ENCODE measurements at regions not wholly inside any gene's neighbourhood (a gene's known extent, or its start where the extent isn't known, plus 50 kb on each side); places are given as distances from the start of the nearest gene placed in this dataset.

GRCh38 chr9:89797937-89798455, 193.2 kb downstream of the GADD45G start:
- peaks cover 0 to 12% (median 0%) of the 10 kb centered on the region in 3 experiments for H3K27me3 ChIP-seq (ENCODE audit: control insufficient read depth in 3 of 3, insufficient read depth in 3 of 3, low read depth in 1 of 3, low read length in 3 of 3)
- H2BK15ac ChIP-seq (ENCODE audit: low read length) = no peak overlapping the region
- H3K27ac ChIP-seq (replicated peaks; ENCODE audit: low read length) = no peak overlapping the region
- no peak overlapping the region for H2BK120ac ChIP-seq (ENCODE audit: low read depth, low read length)
- H3K9me3 ChIP-seq (replicated peaks in 1 of 2; ENCODE audit: control insufficient read depth in 2 of 2, insufficient read depth in 1 of 2, low read depth in 1 of 2, low read length in 2 of 2) = no peaks in the 10 kb centered on the region
- DNase-seq (ENCODE audit: low spot score) = no peak
- no peak overlapping the region for H3K4me2 ChIP-seq (ENCODE audit: insufficient read depth, low read length, poor library complexity, severe bottlenecking)
- H2BK12ac ChIP-seq (ENCODE audit: low read length) = no peak overlapping the region
- H3K36me3 ChIP-seq (replicated peaks in 1 of 2; ENCODE audit: control insufficient read depth in 2 of 2, insufficient read depth in 2 of 2, low read length in 2 of 2) = no peaks in the 10 kb centered on the region
- H2BK5ac ChIP-seq (ENCODE audit: low read length) = no peak overlapping the region
- no peaks in the 10 kb centered on the region for H3K79me1 ChIP-seq (ENCODE audit: low read depth, low read length)
- H3K14ac ChIP-seq (ENCODE audit: low read length) = no peak overlapping the region
- no peak overlapping the region for H4K8ac ChIP-seq (ENCODE audit: low read depth, low read length)
- H2AFZ ChIP-seq (ENCODE audit: low read length) = no peak overlapping the region
- H3K4ac ChIP-seq (ENCODE audit: low read length) = no peak overlapping the region
- no peak overlapping the region for H3K4me3 ChIP-seq (ENCODE audit: low read length in 2 of 2)
- H4K91ac ChIP-seq (ENCODE audit: low read depth, low read length, poor library complexity) = no peak overlapping the region
- no peak overlapping the region for H3K23ac ChIP-seq (ENCODE audit: low read depth, low read length, poor library complexity)
- H3K9ac ChIP-seq (ENCODE audit: low read depth, low read length, poor library complexity) = no peak overlapping the region
- no peak overlapping the region for H3K18ac ChIP-seq (ENCODE audit: low read length)
- no CpG with 5 or more reads among the region's 8 CpGs for WGBS, 2 donors (ENCODE audit: extremely low coverage in 2 of 2, insufficient read length in 2 of 2, insufficient replicate concordance in 1 of 2)
- no peak overlapping the region for H2AK5ac ChIP-seq (ENCODE audit: low read depth, low read length)
- peaks cover 0 to 2% of the 10 kb centered on the region in 2 donors for H3K4me1 ChIP-seq (ENCODE audit: control insufficient read depth in 2 of 2, insufficient read depth in 1 of 2, low read depth in 1 of 2, low read length in 2 of 2)

- no CpG with 5 or more reads among the region's 4 CpGs for WGBS, 2 donors (ENCODE audit: extremely low coverage in 2 of 2, insufficient read length in 2 of 2, insufficient replicate concordance in 1 of 2)
- Histone ChIP-seq H2BK12ac (ENCODE audit: low read length) (no peak overlapping the region), H3K4me2 (ENCODE audit: insufficient read depth, low read length, poor library complexity, severe bottlenecking) (no peak overlapping the region), H4K91ac (ENCODE audit: low read depth, low read length, poor library complexity) (no peak overlapping the region), H3K27me3 (ENCODE audit: control insufficient read depth in 3 of 3, insufficient read depth in 3 of 3, low read depth in 1 of 3, low read length in 3 of 3) (peaks cover 0 to 14% (median 0%) of the 10 kb centered on the region in 3 experiments), H3K18ac (ENCODE audit: low read length) (no peak overlapping the region), H3K14ac (ENCODE audit: low read length) (no peak overlapping the region), H2BK120ac (ENCODE audit: low read depth, low read length) (no peak overlapping the region), H3K36me3 (replicated peaks in 1 of 2; ENCODE audit: control insufficient read depth in 2 of 2, insufficient read depth in 2 of 2, low read length in 2 of 2) (no peaks in the 10 kb centered on the region), H2BK15ac (ENCODE audit: low read length) (no peak overlapping the region), H2BK5ac (ENCODE audit: low read length) (no peak overlapping the region), H3K4me1 (ENCODE audit: control insufficient read depth in 2 of 2, insufficient read depth in 1 of 2, low read depth in 1 of 2, low read length in 2 of 2) (peaks cover 0 to 2% of the 10 kb centered on the region in 2 donors), H2AK5ac (ENCODE audit: low read depth, low read length) (no peak overlapping the region), H3K4ac (ENCODE audit: low read length) (no peak overlapping the region), H3K9ac (ENCODE audit: low read depth, low read length, poor library complexity) (no peak overlapping the region), H3K23ac (ENCODE audit: low read depth, low read length, poor library complexity) (no peak overlapping the region), H3K27ac (replicated peaks; ENCODE audit: low read length) (no peak overlapping the region), H4K8ac (ENCODE audit: low read depth, low read length) (no peak overlapping the region), H3K79me1 (ENCODE audit: low read depth, low read length) (no peaks in the 10 kb centered on the region), H3K9me3 (replicated peaks in 1 of 2; ENCODE audit: control insufficient read depth in 2 of 2, insufficient read depth in 1 of 2, low read depth in 1 of 2, low read length in 2 of 2) (no peaks in the 10 kb centered on the region), H2AFZ (ENCODE audit: low read length) (no peak overlapping the region), H3K4me3 (ENCODE audit: low read length in 2 of 2) (no peak overlapping the region)
- DNase-seq (ENCODE audit: low spot score) = no peak
These were observed 193.8 kb downstream of the GADD45G start for GRCh38 chr9:89798547-89799120.

GRCh38 chr9:89799221-89799620, 194.4 kb downstream of the GADD45G start:
- Histone ChIP-seq H2BK12ac (ENCODE audit: low read length) (no peak overlapping the region), H3K4me3 (ENCODE audit: low read length in 2 of 2) (no peak overlapping the region), H3K9ac (ENCODE audit: low read depth, low read length, poor library complexity) (no peak overlapping the region), H3K14ac (ENCODE audit: low read length) (no peak overlapping the region), H3K36me3 (replicated peaks in 1 of 2; ENCODE audit: control insufficient read depth in 2 of 2, insufficient read depth in 2 of 2, low read length in 2 of 2) (no peaks in the 10 kb centered on the region), H3K4me1 (ENCODE audit: control insufficient read depth in 2 of 2, insufficient read depth in 1 of 2, low read depth in 1 of 2, low read length in 2 of 2) (peaks cover 0 to 2% of the 10 kb centered on the region in 2 donors), H2BK5ac (ENCODE audit: low read length) (no peak overlapping the region), H3K4me2 (ENCODE audit: insufficient read depth, low read length, poor library complexity, severe bottlenecking) (no peak overlapping the region), H4K91ac (ENCODE audit: low read depth, low read length, poor library complexity) (no peak overlapping the region), H3K27me3 (ENCODE audit: control insufficient read depth in 3 of 3, insufficient read depth in 3 of 3, low read depth in 1 of 3, low read length in 3 of 3) (peaks cover 0 to 14% (median 0%) of the 10 kb centered on the region in 3 experiments), H2AK5ac (ENCODE audit: low read depth, low read length) (no peak overlapping the region), H3K4ac (ENCODE audit: low read length) (no peak overlapping the region), H3K18ac (ENCODE audit: low read length) (no peak overlapping the region), H2BK15ac (ENCODE audit: low read length) (no peak overlapping the region), H2BK120ac (ENCODE audit: low read depth, low read length) (no peak overlapping the region), H2AFZ (ENCODE audit: low read length) (no peak overlapping the region), H3K9me3 (replicated peaks in 1 of 2; ENCODE audit: control insufficient read depth in 2 of 2, insufficient read depth in 1 of 2, low read depth in 1 of 2, low read length in 2 of 2) (no peaks in the 10 kb centered on the region), H3K27ac (replicated peaks; ENCODE audit: low read length) (no peak overlapping the region), H3K79me1 (ENCODE audit: low read depth, low read length) (no peaks in the 10 kb centered on the region), H4K8ac (ENCODE audit: low read depth, low read length) (no peak overlapping the region), H3K23ac (ENCODE audit: low read depth, low read length, poor library complexity) (no peak overlapping the region)
- WGBS, 2 donors (ENCODE audit: extremely low coverage in 2 of 2, insufficient read length in 2 of 2, insufficient replicate concordance in 1 of 2) = no CpG with 5 or more reads among the region's 7 CpGs
- no peak for DNase-seq (ENCODE audit: low spot score)

- Histone ChIP-seq H3K27me3 (ENCODE audit: control insufficient read depth in 3 of 3, insufficient read depth in 3 of 3, low read depth in 1 of 3, low read length in 3 of 3) (peaks cover 0 to 11% (median 0%) of the 10 kb centered on the region in 3 experiments), H3K4me2 (ENCODE audit: insufficient read depth, low read length, poor library complexity, severe bottlenecking) (no peak overlapping the region), H4K91ac (ENCODE audit: low read depth, low read length, poor library complexity) (no peak overlapping the region), H3K27ac (replicated peaks; ENCODE audit: low read length) (no peak overlapping the region), H3K9ac (ENCODE audit: low read depth, low read length, poor library complexity) (no peak overlapping the region), H3K79me1 (ENCODE audit: low read depth, low read length) (no peaks in the 10 kb centered on the region), H3K14ac (ENCODE audit: low read length) (no peak overlapping the region), H3K4me3 (ENCODE audit: low read length in 2 of 2) (no peak overlapping the region), H3K4me1 (ENCODE audit: control insufficient read depth in 2 of 2, insufficient read depth in 1 of 2, low read depth in 1 of 2, low read length in 2 of 2) (peaks cover 0 to 2% of the 10 kb centered on the region in 2 donors), H2AK5ac (ENCODE audit: low read depth, low read length) (no peak overlapping the region), H2BK12ac (ENCODE audit: low read length) (no peak overlapping the region), H2BK5ac (ENCODE audit: low read length) (no peak overlapping the region), H3K18ac (ENCODE audit: low read length) (no peak overlapping the region), H3K9me3 (replicated peaks in 1 of 2; ENCODE audit: control insufficient read depth in 2 of 2, insufficient read depth in 1 of 2, low read depth in 1 of 2, low read length in 2 of 2) (no peaks in the 10 kb centered on the region), H4K8ac (ENCODE audit: low read depth, low read length) (no peak overlapping the region), H2AFZ (ENCODE audit: low read length) (no peak overlapping the region), H3K4ac (ENCODE audit: low read length) (no peak overlapping the region), H2BK15ac (ENCODE audit: low read length) (no peak overlapping the region), H2BK120ac (ENCODE audit: low read depth, low read length) (no peak overlapping the region), H3K36me3 (replicated peaks in 1 of 2; ENCODE audit: control insufficient read depth in 2 of 2, insufficient read depth in 2 of 2, low read length in 2 of 2) (no peaks in the 10 kb centered on the region), H3K23ac (ENCODE audit: low read depth, low read length, poor library complexity) (no peak overlapping the region)
- no CpG with 5 or more reads among the region's 3 CpGs for WGBS, 2 donors (ENCODE audit: extremely low coverage in 2 of 2, insufficient read length in 2 of 2, insufficient replicate concordance in 1 of 2)
- no peak for DNase-seq (ENCODE audit: low spot score)
These were observed 195.0 kb downstream of the GADD45G start for GRCh38 chr9:89799766-89800165.

Measured in neuronal stem cell (in vitro differentiated cells).